NCI-H748 (cell line): ENCODE measurements at regions not wholly inside any gene's neighbourhood (a gene's known extent, or its start where the extent isn't known, plus 50 kb on each side); places are given as distances from the start of the nearest gene placed in this dataset.

Experiments
- DNase-seq: peaks from one replicate; lab custom pipeline; 2025; ENCODE audit not compliant: unreplicated experiment; lab: John Stamatoyannopoulos, UW

DNA sequence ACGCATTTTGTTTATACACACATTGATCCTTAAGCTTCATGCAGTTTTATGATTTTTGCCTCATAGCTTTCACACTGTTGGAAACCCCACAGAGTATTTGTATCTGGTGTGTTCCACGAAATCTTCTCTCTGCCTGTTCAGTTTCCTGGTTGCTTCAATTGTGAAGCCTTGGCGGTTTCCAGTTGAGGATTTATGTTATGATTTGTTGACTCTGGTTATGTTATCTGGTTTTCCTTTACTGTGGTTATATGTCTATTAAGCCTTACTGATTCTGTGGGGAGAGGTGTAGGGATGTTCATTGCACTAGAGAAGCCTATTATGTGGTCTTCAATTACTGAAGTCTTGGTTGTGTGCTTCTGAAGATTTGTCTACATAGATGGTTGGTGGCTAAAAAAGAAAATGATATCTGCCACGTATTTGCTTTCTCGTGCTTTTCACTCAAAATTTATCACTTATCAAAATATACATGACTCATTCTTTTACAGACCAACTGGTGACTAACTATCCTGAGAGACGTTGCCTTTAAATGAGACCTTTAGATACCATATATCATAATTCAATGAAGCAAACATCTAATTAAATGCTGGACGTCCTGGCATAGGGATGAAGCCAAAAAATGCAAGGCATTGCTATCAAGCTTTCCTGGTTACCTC, 488.0 kb upstream of the B3GALT2 start:
- DNase-seq = no peak

DNA sequence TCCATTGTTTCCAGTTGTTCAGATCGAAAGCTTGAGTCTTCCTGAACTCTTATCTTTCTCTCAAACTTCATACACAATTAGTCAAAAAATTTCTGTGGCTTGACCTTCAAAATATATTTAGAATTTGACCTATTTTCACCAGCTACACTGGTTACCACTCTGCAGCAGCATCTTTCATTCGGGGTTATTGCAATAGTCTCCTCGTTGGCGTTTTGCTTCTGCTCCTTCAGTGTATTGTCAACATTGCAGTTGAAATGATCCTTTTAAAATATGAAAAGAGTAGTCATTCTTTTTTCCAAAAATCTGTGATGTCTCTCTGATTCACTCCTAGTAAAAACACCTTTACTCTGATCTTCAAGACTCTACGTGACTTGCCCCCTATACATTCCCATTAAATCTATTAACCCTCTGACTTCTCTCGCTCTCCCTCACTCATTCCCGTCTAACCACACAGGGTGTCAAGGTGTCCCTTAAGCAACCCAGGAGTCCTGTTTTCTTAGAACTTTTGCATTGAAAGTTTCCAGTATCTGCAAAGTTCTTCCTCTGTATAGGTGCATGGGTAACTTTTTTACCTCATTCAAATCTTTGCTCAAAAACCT, 480.2 kb upstream of the B3GALT2 start:
- no peak for DNase-seq

DNA sequence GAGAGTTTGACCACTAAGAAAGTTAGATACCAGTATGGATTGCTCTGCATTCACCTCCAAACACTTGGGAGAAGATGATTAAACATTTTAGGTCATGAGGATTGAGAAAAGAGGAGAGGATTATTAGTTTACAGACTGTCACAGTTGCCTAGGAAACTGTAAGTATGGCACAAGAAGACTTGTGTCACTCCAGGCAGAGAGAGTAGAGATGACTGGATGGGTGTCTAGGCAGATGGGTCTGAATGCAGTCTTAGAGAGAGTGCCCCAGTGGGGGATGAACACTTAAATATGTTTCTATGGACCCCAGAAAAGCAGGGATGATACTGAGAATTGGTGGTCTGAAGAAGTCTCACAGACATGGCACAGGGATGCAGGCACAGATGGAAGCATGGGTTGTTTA, 477.6 kb upstream of the B3GALT2 start:
- no peak for DNase-seq

DNA sequence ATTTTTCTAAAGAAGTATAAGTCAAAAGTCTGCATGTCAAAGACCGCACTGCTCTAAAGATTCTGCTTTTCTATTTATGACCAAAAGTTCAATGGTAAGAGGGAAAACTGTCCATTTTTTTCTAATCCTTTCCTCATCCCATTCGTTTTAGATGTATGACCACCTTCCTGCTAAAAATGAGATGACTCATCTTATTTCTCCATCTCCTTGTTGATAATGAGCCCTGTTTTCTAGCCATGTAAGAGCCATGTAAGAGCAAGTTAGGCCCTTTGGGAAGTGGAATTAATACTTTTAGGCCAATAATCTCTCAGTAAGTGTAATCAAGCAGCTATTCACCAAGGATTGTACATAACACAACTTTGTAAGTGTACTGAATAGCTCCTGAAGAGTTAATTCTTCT, 475.6 kb upstream of the B3GALT2 start:
- DNase-seq = no peak

DNA sequence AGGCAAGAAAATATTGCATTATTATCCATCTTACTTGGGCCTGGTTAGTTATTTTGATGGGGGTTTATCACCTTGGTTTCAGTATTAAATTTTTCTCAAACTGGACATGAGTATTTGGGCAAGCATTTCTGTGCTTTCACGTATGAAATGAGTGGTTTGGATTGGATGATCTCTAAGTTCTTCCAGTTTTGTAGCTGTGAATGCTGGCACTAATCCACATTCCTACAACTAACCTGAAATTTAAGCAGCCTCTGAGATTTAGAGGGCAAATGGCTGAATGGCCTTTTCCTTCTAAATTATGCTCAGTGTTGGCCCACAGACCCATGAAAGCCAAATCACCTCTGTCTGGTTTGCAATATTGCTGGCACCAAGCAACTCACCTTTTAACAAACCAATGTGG, 475.0 kb upstream of the B3GALT2 start:
- DNase-seq = no peak

DNA sequence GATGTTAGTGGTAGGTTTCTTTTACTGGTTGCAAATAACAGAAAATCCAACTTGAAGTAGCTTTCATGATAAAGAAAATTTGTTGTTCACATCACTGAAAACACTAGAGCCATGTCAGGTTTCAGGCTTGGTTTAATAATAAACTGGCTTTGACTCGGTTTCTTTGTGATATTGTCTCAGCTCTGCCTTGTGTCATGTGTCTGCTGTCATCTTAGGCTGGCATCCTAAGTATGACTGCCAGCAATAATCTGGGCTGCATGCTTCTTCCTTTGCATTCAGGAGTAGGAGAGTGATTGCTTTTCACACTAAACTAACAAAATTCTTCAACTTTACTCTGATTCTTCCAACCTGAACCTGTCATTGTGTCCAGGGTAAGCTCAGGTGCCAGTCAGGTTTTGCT, 474.0 kb upstream of the B3GALT2 start:
- DNase-seq = no peak

DNA sequence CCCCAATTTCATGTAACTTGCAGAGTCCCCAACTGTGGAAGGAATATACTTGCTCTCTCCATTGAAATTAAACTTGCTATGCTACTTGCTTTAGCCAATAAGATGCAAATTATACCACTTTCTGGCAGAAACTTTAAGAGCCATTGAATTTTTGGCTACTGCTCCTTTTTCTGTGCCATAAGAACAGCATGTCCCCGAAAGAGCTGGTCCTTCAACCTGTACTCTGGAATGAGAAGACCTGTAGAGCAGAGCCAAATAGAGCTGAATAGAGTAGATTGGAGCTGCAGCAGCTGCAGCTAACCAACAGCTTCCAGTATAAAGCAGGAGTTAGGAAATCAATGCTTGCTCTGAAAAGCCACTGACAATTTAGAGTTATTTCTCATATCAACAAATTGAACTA, 472.3 kb upstream of the B3GALT2 start:
- DNase-seq = peak; percentile 42

DNA sequence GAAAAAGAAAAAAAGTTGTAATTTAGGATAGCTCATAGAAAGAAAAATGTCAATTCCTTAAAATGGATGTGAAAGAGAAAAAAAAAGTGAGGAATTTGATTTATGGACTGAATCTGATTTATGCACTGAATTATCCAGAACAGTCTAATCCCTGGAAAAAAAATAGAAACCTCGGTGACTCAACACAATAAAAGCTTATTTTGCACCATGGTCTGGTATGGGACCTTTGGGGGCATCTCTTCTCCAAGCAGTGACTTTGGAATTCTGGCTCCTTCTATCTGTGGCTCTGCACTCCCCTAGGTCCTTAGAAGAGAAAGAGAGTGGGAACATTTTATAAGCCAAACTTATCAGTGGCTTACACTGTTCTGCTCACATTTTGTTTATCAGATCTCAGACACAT, 471.7 kb upstream of the B3GALT2 start:
- DNase-seq = no peak

DNA sequence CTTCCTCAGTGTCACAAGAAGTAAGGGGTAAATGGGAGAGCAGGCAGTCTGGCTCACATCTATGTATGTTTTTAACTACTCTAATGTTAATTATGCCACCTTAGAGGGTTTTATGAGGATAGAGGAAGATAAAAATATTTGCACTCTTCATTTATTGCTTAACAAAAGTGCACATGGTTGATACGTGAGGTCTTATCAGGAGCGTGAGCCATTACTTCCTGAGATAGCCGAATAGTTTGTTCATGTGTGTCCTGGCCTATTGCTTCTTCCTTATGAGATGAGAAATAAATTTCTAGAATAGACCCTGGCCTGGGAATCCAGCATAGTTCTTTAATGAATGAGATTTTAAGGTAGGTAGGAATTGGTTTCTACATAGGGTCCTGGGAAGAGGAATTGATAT, 471.1 kb upstream of the B3GALT2 start:
- no peak for DNase-seq

DNA sequence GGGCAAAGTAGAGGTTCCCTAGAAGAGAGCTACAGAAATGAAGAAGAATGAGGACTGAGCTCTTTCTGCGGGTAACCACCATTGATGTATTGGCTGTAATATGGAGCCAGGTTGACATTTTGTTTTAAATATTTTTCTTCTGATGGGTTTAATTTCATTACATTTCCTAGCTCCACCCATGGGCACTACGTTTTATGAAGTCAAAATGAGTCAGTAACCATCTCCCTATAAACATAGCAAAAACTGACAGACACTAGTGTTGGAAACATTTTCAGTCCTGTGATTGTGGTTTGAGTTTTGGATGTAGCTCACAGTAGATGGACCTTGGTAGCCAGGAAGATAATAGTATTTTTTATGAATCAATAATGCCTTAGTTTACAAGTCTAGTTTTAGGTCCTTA, 470.4 kb upstream of the B3GALT2 start:
- no peak for DNase-seq

DNA sequence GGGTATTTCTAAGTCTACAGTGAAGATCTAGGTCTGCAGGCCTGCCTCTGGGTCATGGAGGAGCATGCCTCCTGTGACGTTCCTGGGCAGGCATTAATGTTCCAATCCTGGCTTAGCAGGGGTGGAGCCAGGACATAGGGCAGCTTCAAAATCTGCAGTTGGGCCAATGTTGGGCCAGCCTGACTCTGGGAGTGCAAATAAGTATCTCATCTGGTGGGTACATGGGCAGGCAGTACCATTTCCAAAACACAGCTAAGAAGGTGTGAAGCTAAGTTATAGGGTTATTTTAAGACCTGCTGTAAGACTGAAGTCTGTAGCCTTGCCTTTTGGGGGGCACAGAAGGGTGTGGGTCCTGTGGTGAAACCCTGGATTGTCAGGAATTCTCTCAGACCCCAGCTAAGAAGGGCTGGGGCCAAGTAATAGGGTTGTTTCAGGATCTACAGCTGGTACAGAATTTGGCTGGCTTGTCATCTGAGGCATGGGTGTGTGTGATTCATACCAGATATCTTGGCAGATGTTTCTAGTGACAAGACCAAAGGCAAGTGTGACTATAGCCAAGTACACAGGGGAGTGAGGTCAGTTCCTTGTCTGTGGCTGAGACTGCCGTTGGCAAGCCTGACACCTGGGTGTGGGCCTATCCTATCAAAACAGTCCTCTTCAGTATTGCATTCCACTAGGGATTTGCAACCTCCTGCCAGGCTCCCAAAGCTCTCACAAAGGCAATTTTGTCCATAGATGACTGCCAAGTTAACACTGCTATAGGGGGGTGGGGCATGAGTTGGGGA, 468.7 kb upstream of the B3GALT2 start:
- no peak for DNase-seq

DNA sequence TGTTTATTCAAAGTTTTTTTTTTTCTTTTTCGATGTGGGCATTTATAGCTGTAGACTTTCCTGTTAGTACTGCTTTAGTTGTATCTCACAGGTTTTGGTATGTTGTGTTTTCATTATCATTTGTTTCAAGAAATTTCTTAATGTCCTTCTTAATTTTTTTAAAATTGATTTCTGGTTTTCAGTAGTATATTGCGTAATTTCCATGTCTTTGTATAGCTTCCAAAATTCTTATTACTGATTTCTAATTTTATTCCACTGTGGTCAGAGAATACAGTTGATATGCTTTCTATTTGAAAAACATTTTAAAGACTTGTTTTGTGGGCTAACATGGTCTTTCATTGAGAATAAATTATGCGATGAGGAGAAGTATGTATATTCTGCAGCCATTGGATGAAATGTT, 463.2 kb upstream of the B3GALT2 start:
- no peak for DNase-seq

DNA sequence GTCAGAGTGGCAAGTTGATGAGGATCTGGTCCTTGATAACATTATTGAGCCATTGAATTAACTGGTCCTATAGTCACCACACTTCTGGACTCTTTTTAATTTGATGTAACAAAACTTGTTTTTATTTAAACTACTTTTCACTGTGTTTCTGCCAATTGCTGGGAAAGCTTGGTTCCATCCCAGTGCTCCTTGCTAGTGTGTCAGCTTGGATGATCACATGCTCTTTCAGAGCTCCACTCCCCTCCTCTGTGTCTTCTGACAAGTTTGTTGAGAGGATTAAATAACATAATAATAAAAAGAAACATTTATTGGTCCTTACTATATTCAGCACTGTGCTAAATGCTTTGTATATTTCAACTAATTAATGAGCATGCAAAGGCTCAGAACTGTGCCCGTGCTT, 448.5 kb upstream of the B3GALT2 start:
- DNase-seq = no peak

DNA sequence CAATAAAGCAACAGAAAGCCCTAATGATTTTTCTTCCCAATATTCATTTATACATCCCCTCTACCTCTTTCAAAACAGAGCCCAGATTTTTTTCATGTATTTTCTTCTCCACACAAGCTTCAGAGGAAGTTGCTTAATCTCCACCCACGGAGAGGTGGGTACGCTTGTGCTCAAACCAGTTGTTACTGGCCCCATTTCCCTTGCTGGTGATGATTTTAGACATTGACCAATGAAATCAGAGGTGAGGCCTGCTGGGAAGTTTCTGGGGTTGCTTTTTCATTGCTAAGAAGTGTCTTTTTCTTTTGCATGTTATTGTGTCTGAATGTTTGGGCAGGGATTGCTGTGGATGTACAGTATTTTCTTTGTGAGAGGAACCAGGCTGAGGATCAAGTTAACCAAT, 448.1 kb upstream of the B3GALT2 start:
- no peak for DNase-seq

DNA sequence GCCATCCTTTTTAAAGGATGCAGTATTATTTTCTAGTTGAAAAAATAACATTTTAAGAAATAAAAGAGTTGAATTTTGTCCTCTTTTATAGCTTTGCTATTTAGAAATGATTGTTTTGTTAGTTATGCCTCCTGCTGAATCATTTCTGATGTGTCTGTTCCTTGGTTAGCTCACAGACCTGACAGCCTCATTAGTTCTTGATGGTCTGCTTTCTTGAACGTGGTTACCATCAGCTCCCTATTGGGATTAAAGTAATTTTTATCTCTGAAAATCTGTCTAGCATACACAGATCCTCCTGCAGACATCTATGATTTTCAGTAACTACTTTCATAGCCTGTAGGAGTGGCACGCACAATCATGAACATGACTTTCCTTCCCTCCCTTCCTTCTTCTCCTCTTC, 447.6 kb upstream of the B3GALT2 start:
- no peak for DNase-seq

DNA sequence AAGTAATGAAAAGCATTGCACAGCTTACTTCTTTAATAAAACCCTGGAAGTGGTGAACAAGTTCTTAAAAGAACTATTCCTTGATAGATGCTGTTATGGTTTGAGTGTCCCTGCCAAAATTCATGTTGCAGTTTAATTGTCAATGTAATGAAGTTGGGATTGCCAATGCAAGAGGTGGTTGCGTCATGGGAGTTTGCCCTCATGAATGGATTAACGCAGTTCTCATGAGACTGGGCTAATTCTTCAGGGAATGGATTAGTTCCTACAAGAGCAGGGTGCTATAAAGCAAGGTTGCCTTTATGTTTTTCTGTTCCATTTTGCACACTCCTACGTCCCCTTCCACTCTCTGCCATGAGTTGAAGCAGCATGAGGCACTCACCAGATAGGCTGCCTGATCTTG, 446.7 kb upstream of the B3GALT2 start:
- no peak for DNase-seq

DNA sequence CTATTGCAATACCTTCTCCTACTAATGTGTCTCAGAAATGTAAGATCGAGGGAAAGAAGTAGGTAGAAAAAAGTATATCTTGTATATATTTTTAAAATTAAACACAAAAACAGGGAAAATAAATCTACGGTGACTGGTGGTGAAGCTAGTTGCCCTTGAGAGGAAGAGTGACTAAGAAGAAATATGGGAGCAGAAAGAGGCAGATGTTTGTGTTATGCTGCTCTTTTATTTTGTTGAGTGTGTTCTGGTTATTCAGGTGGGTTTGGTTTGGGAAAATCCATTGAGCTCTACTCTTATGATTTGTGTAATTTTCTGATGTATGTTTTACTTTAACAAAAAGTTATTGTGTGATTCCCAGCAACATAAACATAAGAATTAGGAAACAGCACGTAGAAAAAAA, 444.9 kb upstream of the B3GALT2 start:
- no peak for DNase-seq

DNA sequence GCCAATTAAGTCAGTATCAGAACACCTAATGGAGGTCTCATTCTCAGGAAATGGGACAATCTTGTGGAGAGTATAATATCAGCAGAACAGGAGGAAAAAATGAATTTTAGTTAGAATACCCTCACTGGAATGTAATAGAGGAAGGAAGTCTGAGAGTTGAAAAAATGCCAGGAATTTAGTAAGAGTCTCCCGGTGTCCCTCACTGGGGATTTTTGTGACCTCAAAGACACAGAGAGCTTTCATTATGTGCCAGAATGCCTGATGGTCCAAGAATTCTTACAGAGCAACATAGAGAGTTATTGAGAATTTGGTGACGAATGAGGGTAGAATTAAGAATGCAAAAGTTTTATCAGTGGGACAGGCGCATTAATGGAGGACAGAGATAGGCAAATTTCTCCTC, 443.5 kb upstream of the B3GALT2 start:
- DNase-seq = no peak

DNA sequence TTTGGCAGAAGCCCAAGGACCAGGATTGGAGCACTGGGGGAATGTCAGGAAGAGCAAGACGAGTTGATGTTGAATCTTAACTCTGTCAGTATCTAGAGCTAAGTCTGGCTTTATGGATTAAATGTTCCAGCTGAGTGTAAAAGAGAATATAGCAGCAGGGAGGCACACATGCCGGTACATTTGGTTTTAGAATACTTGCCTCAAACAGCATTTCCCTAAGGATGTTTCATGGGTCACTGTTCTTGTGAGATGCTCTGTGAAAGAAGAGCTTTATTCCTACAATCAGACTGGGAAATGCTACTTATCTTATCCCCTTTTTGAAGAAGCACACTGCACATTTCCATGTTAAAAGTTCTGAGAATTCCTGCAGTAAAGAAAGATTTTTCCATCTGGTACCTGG, 440.3 kb upstream of the B3GALT2 start:
- no peak for DNase-seq

DNA sequence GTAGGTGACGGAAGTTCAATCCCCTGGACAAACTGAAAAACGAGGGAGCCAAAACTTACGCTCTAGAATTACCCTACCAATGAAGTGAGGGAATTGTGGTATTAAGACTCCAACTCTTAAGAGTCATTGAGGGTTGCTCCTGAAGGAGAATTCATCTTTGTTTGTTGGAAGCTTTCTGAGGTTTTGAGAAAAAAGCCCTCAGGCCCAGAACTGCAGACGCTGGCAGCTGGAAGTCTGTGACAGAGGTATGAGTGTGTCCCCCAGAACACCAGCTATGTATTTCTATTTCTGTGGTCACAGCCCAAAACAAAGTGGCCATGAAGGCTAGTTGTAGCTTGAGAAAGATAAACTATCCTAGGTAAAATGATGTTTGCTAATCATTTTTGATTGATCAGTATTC, 438.8 kb upstream of the B3GALT2 start:
- DNase-seq = no peak

DNA sequence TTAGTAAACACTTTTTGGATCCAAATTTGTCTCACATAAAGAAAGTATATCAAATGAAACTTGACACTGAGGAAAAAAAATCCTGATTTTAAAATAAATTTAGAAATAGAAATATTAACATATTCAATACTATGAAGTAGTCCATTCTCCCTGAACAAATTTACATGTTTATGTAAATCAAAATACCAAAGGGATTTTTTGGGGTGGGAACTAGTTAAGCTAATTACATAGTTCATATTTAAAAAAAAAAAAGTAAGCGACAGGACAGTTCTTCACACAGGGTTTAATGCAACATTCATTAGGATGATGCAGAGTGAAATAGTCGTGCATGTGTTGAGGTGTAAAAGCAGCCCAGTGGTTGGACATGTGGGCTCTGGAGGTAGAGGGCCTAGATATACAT, 433.5 kb upstream of the B3GALT2 start:
- DNase-seq = no peak

DNA sequence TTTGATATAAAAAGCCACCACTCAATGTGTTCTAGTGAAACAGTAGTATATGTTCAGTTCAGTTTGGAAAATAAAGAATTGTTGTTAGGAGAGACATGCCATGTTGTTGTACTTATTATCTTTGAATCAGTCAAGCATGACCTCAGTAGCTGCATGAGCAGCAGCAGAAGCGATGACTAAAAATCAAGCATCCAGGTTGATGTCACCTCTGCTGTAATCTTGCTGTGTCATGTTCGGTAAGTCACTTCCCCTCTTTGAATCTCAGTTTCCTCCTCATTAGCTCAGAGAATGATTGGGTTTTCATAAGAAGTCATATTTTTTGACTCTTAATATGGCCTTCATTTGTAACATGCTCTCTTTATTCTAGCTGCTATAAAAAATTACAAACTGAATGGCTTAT, 428.4 kb upstream of the B3GALT2 start:
- DNase-seq = no peak

DNA sequence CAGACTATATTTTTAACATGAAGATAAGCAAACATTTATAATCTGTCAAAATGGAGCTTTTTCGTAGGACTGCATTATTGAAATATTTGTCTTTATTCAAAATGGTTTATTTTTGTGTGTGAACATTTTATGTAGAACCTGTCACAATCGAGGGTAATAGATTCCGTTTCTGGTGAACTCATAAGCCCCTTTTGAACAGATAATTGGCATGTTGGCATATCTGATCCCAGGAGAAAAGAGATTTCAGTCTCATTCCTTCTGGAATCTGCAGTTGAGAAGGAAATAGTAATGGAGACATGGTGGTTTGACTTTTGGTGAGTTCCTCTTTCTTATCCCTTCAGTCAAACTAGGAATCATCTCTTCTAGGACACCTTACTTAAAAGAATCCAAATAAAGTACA, 427.9 kb upstream of the B3GALT2 start:
- no peak for DNase-seq
